ENCODE measurements at regions not wholly inside any gene's neighbourhood (a gene's known extent, or its start where the extent isn't known, plus 50 kb on each side); places are given as distances from the start of the nearest gene placed in this dataset.

DNA sequence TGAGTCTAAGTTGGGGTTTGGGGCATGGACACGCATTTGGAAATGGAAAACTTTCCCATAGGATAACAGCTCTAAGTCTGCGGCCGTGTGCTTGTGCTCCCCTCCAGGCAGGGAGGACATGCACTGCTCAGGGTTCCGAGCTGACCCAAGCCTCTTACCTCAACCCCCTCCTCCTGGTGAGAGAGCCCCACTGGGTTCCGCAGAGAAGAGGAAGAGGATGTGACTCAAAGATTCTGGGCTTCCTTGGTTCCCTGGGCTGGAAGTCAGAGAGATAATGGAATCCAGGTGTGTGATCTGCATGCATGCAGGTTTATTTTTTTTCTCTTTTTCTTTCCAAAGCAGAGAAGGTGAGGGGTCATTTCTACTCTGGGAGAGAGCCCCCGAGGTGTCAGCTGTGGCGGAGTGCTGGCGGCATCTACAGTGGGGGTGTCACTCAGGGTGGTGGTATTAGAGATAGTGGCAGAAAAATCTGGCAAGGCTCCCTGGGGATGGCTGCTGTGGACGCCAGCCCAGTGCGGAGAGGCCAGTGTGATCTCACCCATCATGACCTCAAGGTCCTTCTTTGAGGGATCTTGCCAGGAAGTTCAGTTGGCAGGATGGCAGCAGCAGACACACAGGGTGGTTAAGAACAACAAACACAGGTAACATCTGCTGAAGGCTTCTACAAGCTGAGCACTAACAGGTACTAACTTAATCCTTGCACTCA is 168.7 kb upstream of the HAND2 start:
- ATAC-seq: peak; percentile 82
- TF ChIP-seq SNAI2 (CRISPR knock-in tag; IDR thresholded peaks at IDR 0.05) (no peak), CSDC2 (CRISPR knock-in tag; IDR thresholded peaks at IDR 0.05) (no peak), ZFP30 (CRISPR knock-in tag; IDR thresholded peaks at IDR 0.05) (no peak), ZNF70 (CRISPR knock-in tag; IDR thresholded peaks at IDR 0.05) (no peak), ZFP3 (CRISPR knock-in tag; IDR thresholded peaks at IDR 0.05) (no peak), ARNTL (CRISPR knock-in tag; IDR thresholded peaks at IDR 0.05; ENCODE audit: borderline replicate concordance, low read depth) (no peak), BACH2 (CRISPR knock-in tag; IDR thresholded peaks at IDR 0.05; ENCODE audit: borderline replicate concordance) (no peak), ZC3H10 (CRISPR knock-in tag; IDR thresholded peaks at IDR 0.05) (no peak), RARB (CRISPR knock-in tag; IDR thresholded peaks at IDR 0.05) (no peak)
- TF ChIP-seq, protein P1, sequence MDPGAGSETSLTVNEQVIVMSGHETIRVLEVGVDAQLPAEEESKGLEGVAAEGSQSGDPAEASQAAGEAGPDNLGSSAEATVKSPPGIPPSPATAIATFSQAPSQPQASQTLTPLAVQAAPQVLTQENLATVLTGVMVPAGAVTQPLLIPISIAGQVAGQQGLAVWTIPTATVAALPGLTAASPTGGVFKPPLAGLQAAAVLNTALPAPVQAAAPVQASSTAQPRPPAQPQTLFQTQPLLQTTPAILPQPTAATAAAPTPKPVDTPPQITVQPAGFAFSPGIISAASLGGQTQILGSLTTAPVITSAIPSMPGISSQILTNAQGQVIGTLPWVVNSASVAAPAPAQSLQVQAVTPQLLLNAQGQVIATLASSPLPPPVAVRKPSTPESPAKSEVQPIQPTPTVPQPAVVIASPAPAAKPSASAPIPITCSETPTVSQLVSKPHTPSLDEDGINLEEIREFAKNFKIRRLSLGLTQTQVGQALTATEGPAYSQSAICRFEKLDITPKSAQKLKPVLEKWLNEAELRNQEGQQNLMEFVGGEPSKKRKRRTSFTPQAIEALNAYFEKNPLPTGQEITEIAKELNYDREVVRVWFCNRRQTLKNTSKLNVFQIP (CRISPR knock-in tag; IDR thresholded peaks at IDR 0.05; ENCODE audit: borderline replicate concordance, low read depth): no peak
- TF ChIP-seq, protein P2, sequence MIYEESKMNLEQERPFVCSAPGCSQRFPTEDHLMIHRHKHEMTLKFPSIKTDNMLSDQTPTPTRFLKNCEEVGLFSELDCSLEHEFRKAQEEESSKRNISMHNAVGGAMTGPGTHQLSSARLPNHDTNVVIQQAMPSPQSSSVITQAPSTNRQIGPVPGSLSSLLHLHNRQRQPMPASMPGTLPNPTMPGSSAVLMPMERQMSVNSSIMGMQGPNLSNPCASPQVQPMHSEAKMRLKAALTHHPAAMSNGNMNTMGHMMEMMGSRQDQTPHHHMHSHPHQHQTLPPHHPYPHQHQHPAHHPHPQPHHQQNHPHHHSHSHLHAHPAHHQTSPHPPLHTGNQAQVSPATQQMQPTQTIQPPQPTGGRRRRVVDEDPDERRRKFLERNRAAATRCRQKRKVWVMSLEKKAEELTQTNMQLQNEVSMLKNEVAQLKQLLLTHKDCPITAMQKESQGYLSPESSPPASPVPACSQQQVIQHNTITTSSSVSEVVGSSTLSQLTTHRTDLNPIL (CRISPR knock-in tag; IDR thresholded peaks at IDR 0.05; ENCODE audit: low read depth): no peak
- TF ChIP-seq, protein P3, sequence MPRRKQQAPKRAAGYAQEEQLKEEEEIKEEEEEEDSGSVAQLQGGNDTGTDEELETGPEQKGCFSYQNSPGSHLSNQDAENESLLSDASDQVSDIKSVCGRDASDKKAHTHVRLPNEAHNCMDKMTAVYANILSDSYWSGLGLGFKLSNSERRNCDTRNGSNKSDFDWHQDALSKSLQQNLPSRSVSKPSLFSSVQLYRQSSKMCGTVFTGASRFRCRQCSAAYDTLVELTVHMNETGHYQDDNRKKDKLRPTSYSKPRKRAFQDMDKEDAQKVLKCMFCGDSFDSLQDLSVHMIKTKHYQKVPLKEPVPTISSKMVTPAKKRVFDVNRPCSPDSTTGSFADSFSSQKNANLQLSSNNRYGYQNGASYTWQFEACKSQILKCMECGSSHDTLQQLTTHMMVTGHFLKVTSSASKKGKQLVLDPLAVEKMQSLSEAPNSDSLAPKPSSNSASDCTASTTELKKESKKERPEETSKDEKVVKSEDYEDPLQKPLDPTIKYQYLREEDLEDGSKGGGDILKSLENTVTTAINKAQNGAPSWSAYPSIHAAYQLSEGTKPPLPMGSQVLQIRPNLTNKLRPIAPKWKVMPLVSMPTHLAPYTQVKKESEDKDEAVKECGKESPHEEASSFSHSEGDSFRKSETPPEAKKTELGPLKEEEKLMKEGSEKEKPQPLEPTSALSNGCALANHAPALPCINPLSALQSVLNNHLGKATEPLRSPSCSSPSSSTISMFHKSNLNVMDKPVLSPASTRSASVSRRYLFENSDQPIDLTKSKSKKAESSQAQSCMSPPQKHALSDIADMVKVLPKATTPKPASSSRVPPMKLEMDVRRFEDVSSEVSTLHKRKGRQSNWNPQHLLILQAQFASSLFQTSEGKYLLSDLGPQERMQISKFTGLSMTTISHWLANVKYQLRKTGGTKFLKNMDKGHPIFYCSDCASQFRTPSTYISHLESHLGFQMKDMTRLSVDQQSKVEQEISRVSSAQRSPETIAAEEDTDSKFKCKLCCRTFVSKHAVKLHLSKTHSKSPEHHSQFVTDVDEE (CRISPR knock-in tag; IDR thresholded peaks at IDR 0.05): no peak

DNA sequence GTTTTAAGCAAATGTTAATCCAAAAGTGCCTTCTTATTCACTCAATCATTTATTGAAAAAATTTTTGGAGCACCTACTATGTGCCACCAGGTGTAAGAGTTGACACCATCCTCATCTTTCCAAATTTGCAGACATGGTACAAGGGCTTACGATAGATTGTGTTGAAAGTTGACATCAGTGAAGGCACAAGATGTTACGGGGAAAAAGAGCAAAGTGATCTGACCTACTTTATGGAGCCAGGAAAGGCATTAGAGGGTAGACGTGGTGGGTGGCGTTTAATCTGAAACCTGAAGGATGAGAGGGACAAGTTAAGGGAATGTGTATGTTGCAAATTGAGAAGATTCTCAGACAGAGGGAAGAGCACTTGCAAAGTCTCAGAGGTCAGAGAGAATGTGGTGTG is 167.8 kb upstream of the HAND2 start:
- no peak for TF ChIP-seq TCF4 (CRISPR knock-in tag; IDR thresholded peaks at IDR 0.05; ENCODE audit: borderline replicate concordance)
- no peak for TF ChIP-seq SNAI2 (CRISPR knock-in tag; IDR thresholded peaks at IDR 0.05)
- no peak for TF ChIP-seq CSDC2 (CRISPR knock-in tag; IDR thresholded peaks at IDR 0.05)
- no peak for ATAC-seq

DNA sequence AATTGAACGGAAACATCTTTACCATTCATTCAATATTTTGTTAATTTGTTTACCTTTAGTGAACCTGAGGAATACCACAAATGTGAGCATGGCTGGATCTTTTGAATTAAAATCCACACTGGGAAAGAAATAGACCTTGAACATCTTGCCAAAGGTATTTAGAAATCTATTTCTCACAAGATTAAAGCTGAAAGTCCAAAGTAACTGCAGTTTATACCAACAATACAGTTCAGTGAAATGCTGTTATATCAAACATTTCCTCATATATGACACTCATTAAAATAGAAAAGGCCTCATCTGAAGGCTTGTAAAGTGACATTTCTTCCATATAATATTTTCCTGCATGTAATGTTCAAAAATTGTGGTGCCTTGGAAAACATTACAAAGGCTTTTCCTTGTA is 166.5 kb upstream of the HAND2 start:
- no peak for ATAC-seq
- TF ChIP-seq, protein P4, sequence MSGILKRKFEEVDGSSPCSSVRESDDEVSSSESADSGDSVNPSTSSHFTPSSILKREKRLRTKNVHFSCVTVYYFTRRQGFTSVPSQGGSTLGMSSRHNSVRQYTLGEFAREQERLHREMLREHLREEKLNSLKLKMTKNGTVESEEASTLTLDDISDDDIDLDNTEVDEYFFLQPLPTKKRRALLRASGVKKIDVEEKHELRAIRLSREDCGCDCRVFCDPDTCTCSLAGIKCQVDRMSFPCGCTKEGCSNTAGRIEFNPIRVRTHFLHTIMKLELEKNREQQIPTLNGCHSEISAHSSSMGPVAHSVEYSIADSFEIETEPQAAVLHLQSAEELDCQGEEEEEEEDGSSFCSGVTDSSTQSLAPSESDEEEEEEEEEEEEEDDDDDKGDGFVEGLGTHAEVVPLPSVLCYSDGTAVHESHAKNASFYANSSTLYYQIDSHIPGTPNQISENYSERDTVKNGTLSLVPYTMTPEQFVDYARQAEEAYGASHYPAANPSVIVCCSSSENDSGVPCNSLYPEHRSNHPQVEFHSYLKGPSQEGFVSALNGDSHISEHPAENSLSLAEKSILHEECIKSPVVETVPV (CRISPR knock-in tag; IDR thresholded peaks at IDR 0.05): no peak
- TF ChIP-seq ZFP3 (CRISPR knock-in tag; IDR thresholded peaks at IDR 0.05) (no peak), CSDC2 (CRISPR knock-in tag; IDR thresholded peaks at IDR 0.05) (no peak), ZFP30 (CRISPR knock-in tag; IDR thresholded peaks at IDR 0.05) (no peak), SNAI2 (CRISPR knock-in tag; IDR thresholded peaks at IDR 0.05) (no peak), GLIS3 (CRISPR knock-in tag; IDR thresholded peaks at IDR 0.05) (no peak)

DNA sequence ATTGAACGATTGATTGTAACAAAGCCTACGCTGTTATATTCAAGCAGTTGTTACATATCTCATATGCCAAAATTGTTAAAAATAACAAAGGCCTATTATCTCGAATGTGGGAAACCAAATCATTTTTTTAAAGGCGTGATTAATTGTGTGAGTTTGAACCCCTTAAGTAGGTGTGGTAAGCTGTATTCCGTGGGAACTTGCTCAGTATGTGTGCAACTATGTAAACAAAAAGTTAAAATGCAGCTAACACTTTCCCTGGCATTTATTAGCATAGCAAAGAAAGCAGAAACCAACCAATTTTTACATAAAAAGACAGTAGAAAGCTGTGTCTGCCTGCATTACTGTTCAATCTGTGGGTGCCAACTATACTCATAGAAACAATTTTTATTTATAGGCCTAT is 166.0 kb upstream of the HAND2 start:
- no peak for ATAC-seq
- no peak for TF ChIP-seq ZNF8 (CRISPR knock-in tag; IDR thresholded peaks at IDR 0.05)
- TF ChIP-seq TOX (CRISPR knock-in tag; IDR thresholded peaks at IDR 0.05; ENCODE audit: borderline replicate concordance): no peak
- no peak for TF ChIP-seq ZNF565 (CRISPR knock-in tag; conservative IDR thresholded peaks at IDR 0.05; ENCODE audit: low read depth)
- TF ChIP-seq, protein P3 (CRISPR knock-in tag; IDR thresholded peaks at IDR 0.05): no peak
- TF ChIP-seq, protein P2 (CRISPR knock-in tag; IDR thresholded peaks at IDR 0.05; ENCODE audit: low read depth): no peak

All from SK-N-SH treated with all-trans-retinoic acid at 6 μM for 48 hours (cell line).